IMR-90 (cell line): ENCODE measurements at regions not wholly inside any gene's neighbourhood (a gene's known extent, or its start where the extent isn't known, plus 50 kb on each side); places are given as distances from the start of the nearest gene placed in this dataset.

Experiments
- ATAC-seq: fragments of 200-7000 bp; cut with Tn5 transposase; 2 replicates; pipeline ENCODE4 v1.9.1; 2020; ENCODE audit warnings: low read depth, mild to moderate bottlenecking, moderate library complexity
- BruUV-seq: library from RNA; stranded (reverse); fragments of 400-500 nt; replicated peaks from 2 replicates; lab custom pipeline; 2021; lab: Mats Ljungman, UMichigan
- CTCF ChIA-PET: fragments of 300-600 bp; formaldehyde crosslinking; extraction: SDS; loops from one replicate; lab custom pipeline; 2021; ENCODE audit warnings: antibody characterized with exemption; lab: Yijun Ruan, JAX
- POLR2A ChIA-PET: fragments of 300-600 bp; sonication (Branson Sonifier 250); formaldehyde crosslinking; loops from one replicate; lab custom pipeline; 2022; ENCODE audit warnings: antibody characterized with exemption; ENCODE audit not compliant: unreplicated experiment; lab: Charles Lee
- DNase-seq: peaks from one replicate; pipeline ENCODE4 v3.0.0; 2013
- H2AFZ ChIP-seq: replicated peaks from 2 replicates; pipeline ENCODE3; 2013; ENCODE audit warnings: low read length, mild to moderate bottlenecking; ENCODE audit not compliant: poor library complexity
- H2AK5ac ChIP-seq: 2 replicates; pipeline ENCODE4 v1.6.1; 2013; ENCODE audit warnings: low read depth, low read length, inconsistent platforms
- H2AK9ac ChIP-seq: replicated peaks from 2 replicates; pipeline ENCODE3; 2013; ENCODE audit warnings: mild to moderate bottlenecking, low read depth, low read length, moderate library complexity; ENCODE audit not compliant: poor library complexity
- H2BK120ac ChIP-seq: 2 replicates; pipeline ENCODE4 v1.6.1; 2013; ENCODE audit warnings: low read depth, low read length, inconsistent platforms
- H2BK15ac ChIP-seq: 3 replicates; pipeline ENCODE4 v1.6.1; 2013; ENCODE audit warnings: low read depth, low read length, inconsistent platforms
- H2BK20ac ChIP-seq: 2 replicates; pipeline ENCODE4 v1.6.1; 2013; ENCODE audit warnings: low read depth, mild to moderate bottlenecking, inconsistent platforms, low read length, moderate library complexity
- H2BK5ac ChIP-seq: 2 replicates; pipeline ENCODE4 v1.6.1; 2013; ENCODE audit warnings: mild to moderate bottlenecking, low read depth, low read length, inconsistent platforms; ENCODE audit not compliant: poor library complexity, severe bottlenecking
- H3K14ac ChIP-seq: replicated peaks from 2 replicates; pipeline ENCODE4 v1.6.1; 2013; ENCODE audit warnings: low read depth, low read length, inconsistent platforms
- H3K18ac ChIP-seq: 2 replicates; pipeline ENCODE4 v1.6.1; 2013; ENCODE audit warnings: low read depth, low read length, control low read depth
- H3K23ac ChIP-seq: 2 replicates; pipeline ENCODE4 v1.6.1; 2013; ENCODE audit warnings: low read depth, low read length, inconsistent platforms
- H3K27ac ChIP-seq: 2 replicates; pipeline ENCODE4 v1.5.1; 2013; ENCODE audit warnings: mild to moderate bottlenecking, control low read depth, low read length; ENCODE audit not compliant: insufficient read depth
- H3K27me3 ChIP-seq: 2 replicates; pipeline ENCODE4 v1.6.1; 2013; ENCODE audit warnings: low read length; ENCODE audit not compliant: control insufficient read depth, insufficient read depth
- H3K36me3 ChIP-seq: 2 replicates; pipeline ENCODE4 v1.6.1; 2013; ENCODE audit warnings: low read length, mixed read lengths; ENCODE audit not compliant: control insufficient read depth, insufficient read depth
- H3K4ac ChIP-seq: 2 replicates; pipeline ENCODE4 v1.6.1; 2013; ENCODE audit warnings: low read depth, low read length, inconsistent platforms
- H3K4me1 ChIP-seq: 2 replicates; pipeline ENCODE4 v1.6.1; 2013; ENCODE audit warnings: low read length, mixed read lengths; ENCODE audit not compliant: control insufficient read depth, insufficient read depth
- H3K4me2 ChIP-seq: 2 replicates; pipeline ENCODE4 v1.6.1; 2013; ENCODE audit warnings: low read depth, mild to moderate bottlenecking, control low read depth, low read length, moderate library complexity
- H3K4me3 ChIP-seq: 2 replicates; pipeline ENCODE4 v1.5.1; 2013; ENCODE audit warnings: low read depth, mild to moderate bottlenecking, control low read depth, low read length, moderate library complexity; ENCODE audit not compliant: insufficient read depth
- H3K56ac ChIP-seq: 2 replicates; pipeline ENCODE4 v1.6.1; 2013; ENCODE audit warnings: low read length, inconsistent platforms; ENCODE audit not compliant: insufficient read depth; ENCODE audit errors: extremely low read depth
- H3K79me1 ChIP-seq, 2 experiments: 2 replicates each; pipeline ENCODE4 v1.6.1; 2013; ENCODE audit warnings: low read length in 2 of 2, inconsistent platforms in 1 of 2, low read depth in 1 of 2
- H3K9ac ChIP-seq: 2 replicates; pipeline ENCODE4 v1.6.1; 2013; ENCODE audit warnings: low read depth, low read length, control low read depth
- H3K9me1 ChIP-seq: 2 replicates; pipeline ENCODE4 v1.6.1; 2013; ENCODE audit warnings: low read length, inconsistent platforms; ENCODE audit not compliant: insufficient read depth
- H3K9me3 ChIP-seq: 2 replicates; pipeline ENCODE4 v1.6.1; 2013; ENCODE audit warnings: low read length; ENCODE audit not compliant: control insufficient read depth, insufficient read depth
- H4K20me1 ChIP-seq: 2 replicates; pipeline ENCODE4 v1.6.1; 2013; ENCODE audit warnings: low read length, inconsistent platforms; ENCODE audit not compliant: insufficient read depth
- H4K5ac ChIP-seq: 2 replicates; pipeline ENCODE4 v1.6.1; 2013; ENCODE audit warnings: mild to moderate bottlenecking, low read depth, low read length, control low read depth
- H4K8ac ChIP-seq, 2 experiments: 2 replicates each; pipeline ENCODE4 v1.6.1; 2013; ENCODE audit warnings: low read depth in 2 of 2, low read length in 2 of 2, control low read depth in 1 of 2, inconsistent platforms in 1 of 2
- H4K91ac ChIP-seq: 2 replicates; pipeline ENCODE4 v1.6.1; 2013; ENCODE audit warnings: low read depth, low read length, inconsistent platforms; ENCODE audit not compliant: insufficient read depth
- BHLHE40 ChIP-seq: fragments of 150-350 bp; IDR thresholded peaks from 2 replicates; pipeline ENCODE4 v1.6.1; 2016; ENCODE audit warnings: mild to moderate bottlenecking, low read depth, low read length
- ELK1 ChIP-seq: fragments of 150-350 bp; IDR thresholded peaks from 2 replicates; pipeline ENCODE4 v1.6.1; 2016; ENCODE audit warnings: low read depth, mild to moderate bottlenecking, low read length, moderate library complexity, borderline replicate concordance
- MAFK ChIP-seq: IDR thresholded peaks from 2 replicates; pipeline ENCODE4 v1.6.1; 2012; ENCODE audit warnings: low read depth, low read length, improper control_type of control experiment
- RCOR1 ChIP-seq: IDR thresholded peaks from 2 replicates; pipeline ENCODE4 v1.6.1; 2012; ENCODE audit warnings: mild to moderate bottlenecking, low read length, improper control_type of control experiment; ENCODE audit not compliant: insufficient replicate concordance
- WGBS, 2 experiments: methylation state at CpG; one replicate each; pipeline versions ENCODE4 v1.1.5 to v1.1.7; 2013; ENCODE audit warnings: missing lambda C conversion rate in 2 of 2; ENCODE audit not compliant: insufficient read length in 1 of 2; ENCODE audit errors: extremely low coverage in 2 of 2; 5-methylcytosine and 5-hydroxymethylcytosine counted together
- dilution Hi-C: fragments of 300-500 bp; cut with HindIII; formaldehyde crosslinking; loops from one replicate; pipeline ENCODE4 v1.14.3; 2018; ENCODE audit warnings: low sequenced_read_pairs; ENCODE audit not compliant: unreplicated experiment
- in situ Hi-C: fragments of 300-500 bp; cut with MboI; formaldehyde crosslinking; loops from 3 replicates; pipeline ENCODE4 v1.14.3; 2019; ENCODE audit warnings: low sequenced_read_pairs, inconsistent platforms, mixed read lengths
- intact Hi-C: fragments of 100-400 bp; cut with micrococcal nuclease; formaldehyde crosslinking; loops from 2 replicates; pipeline ENCODE4 v1.10.0; 2022

DNA sequence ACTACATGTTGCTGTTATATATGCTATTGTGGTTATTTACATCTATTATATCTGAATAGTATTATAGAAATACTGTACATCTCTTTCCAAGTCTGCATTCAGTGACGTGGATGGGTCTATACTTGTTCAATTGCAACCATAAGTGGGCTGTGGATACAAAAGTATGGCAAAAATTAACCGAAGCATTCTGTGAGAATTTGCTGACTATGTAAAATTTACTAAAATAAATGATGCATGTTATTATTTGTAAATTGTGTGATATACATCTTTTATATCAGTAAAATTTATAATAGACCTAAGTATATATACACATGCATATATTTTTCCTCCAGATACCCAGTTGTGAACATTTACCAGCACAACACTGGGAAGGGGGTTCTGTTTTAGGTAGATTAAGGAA is 215.1 kb downstream of the NECTIN3 start:
- dilution Hi-C loops = no loop called here
- Histone ChIP-seq H2BK5ac (no peak overlapping the region), H3K56ac (no peak overlapping the region), H3K36me3 (no peaks in the 10 kb centered on the region), H4K20me1 (no peaks in the 10 kb centered on the region), H3K27ac (no peak overlapping the region), H2AFZ (no peak overlapping the region), H2BK15ac (no peak overlapping the region), H3K27me3 (peaks cover 5% of the 10 kb centered on the region), H3K18ac (no peak overlapping the region), H3K4ac (no peak overlapping the region), H2BK20ac (no peak overlapping the region), H2BK120ac (no peak overlapping the region), H3K4me3 (no peak overlapping the region), H3K79me1 (no peaks in the 10 kb centered on the region), H2AK5ac (no peak overlapping the region), H3K9me1 (no peaks in the 10 kb centered on the region), H3K14ac (no peak overlapping the region), H3K9me3 (no peaks in the 10 kb centered on the region), H3K4me1 (no peaks in the 10 kb centered on the region), H3K9ac (no peak overlapping the region), H3K23ac (no peak overlapping the region), H4K91ac (no peak overlapping the region), H4K5ac (no peak overlapping the region), H3K4me2 (no peak overlapping the region), H2AK9ac (no peak overlapping the region), H4K8ac (no peak overlapping the region)
- no TSS peak for BruUV-seq
- no peak for ATAC-seq
- in situ Hi-C loops = no loop called here
- ChIA-PET POLR2A (no interaction called here), CTCF (interaction anchor here (0.9 kb wide), 1 partner anchor 10 kb away, joined by 4 read pairs; no protein-coding TSS in a partner anchor)
- no peak for DNase-seq
- no CpG with 5 or more reads among the region's 2 CpGs for WGBS, 2 experiments
- TF ChIP-seq ELK1 (no peak), MAFK (peak; percentile 98), BHLHE40 (no peak), RCOR1 (no peak)
- intact Hi-C loops = no loop called here
